GM19463 (cell line): ENCODE measurements at regions not wholly inside any gene's neighbourhood (a gene's known extent, or its start where the extent isn't known, plus 50 kb on each side); places are given as distances from the start of the nearest gene placed in this dataset.
"Not testable (repeated sequence)": the region's sequence is repeated elsewhere in the genome, so short reads cannot be mapped to it uniquely, and the experiment has no call there.

ENCODE experiments used
- ATAC-seq: cut with Tn5 transposase; IDR thresholded peaks from one replicate; pipeline ENCODE4 v1.9.1; 2021; ENCODE audit warnings: mild to moderate bottlenecking, moderate library complexity; ENCODE audit not compliant: unreplicated experiment

DNA sequence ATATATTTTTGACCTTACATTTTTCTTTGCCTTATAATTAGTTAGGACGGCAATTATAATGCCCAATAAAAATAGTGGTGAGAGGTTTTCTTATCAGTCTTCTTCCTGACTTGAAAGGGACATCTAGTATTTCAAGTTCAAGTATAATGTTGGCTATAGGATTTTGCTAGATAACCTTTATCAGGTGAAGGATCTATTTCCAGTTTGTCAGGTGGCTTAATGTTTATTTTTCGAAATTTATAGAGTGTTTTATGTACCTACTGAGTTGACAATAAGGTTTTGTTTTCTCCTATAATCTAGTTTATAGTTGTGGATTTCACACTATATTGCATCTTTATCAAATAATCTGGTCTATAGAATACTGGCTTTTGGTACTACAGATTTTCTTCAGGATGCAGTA is 351.8 kb upstream of the FGF13 start:
- ATAC-seq = no peak

DNA sequence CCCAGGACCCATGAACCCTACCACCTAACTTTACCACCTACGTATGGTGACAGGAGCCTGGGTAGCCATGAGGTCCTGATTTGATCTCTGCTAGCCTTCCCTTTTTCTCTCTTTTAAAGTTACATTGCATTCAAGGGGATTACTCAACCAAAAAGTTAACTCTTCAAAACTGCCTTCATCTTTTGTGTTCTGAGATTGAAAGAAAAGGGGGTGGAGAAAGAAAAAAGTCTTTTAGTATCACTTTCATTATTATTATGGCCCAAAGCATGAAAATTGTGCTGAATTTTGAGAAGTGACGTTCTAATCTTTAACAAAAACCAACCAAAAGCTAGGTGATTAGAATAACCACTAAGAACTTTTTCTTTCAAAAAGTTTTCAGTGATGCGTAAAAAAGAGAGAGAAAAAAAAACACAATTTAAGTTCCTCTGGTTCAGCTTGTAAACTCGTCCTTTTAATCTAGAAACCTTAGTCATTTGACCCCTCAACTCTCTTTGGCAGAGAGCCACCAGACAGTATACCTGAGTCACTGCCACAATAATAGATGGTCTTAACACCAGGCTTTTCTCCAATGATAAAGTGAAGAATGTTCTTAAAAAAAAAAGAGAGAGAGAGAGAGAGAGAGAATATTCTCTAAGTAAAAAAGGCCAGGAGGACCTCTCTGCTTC is 347.4 kb upstream of the FGF13 start:
- ATAC-seq = peak; percentile 63

DNA sequence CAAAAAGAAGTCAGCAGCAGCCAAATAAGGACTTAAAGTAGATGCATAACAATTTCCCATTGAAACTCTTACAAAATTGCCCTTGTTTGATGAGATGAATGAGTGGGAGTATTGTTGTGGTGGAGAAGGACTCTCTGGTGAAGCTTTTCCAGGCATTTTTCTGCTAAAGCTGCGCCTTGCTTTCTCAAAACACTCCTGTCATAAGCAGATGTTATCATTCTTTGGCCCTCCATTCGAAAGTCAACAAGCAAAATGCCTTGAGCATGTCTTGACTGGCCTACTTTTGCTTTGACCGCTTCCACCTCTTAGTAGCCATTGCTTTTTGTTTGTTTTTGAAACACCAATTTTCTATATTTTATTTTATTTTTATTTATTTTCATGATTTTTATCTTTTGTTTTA is 340.9 kb upstream of the FGF13 start:
- no peak for ATAC-seq

DNA sequence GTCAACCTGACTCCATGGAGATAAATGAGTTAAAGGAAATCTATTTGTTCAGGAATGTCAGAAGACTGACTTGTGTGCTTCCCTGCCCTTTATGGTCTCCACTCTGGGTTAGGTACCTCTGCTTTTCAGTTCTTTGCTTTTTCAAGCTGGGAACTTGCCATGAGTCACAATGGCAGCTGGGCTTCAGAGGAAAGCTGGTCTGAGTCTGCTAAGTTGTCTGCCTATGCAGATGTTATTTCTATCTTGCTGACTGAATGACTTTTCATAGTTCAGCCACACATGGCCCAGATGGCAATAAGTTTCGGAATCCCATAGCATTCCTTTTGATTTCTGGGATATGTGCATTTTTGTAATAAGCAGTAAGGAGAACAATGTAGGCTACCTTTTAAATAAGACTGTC is 337.9 kb upstream of the FGF13 start:
- ATAC-seq = no peak

DNA sequence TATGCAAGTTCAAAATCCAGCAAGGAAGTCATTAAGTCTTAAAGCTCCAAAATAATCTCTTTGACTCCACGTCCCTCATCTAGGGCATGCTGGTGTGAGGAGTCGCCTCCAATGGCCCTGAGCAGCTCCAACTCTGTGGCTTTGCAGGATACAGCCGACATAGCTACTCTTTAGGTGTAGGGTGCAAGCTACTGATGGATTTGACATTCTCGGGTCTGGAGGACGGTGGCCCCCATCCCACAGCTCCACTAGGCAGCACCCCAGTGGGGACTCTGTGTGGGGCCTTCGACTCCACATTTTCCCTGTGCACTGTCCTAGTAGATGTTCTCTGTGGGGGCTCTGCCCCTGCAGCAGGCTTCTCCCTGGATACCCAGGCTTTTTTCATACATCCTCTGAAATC is 333.2 kb upstream of the FGF13 start:
- no peak for ATAC-seq

DNA sequence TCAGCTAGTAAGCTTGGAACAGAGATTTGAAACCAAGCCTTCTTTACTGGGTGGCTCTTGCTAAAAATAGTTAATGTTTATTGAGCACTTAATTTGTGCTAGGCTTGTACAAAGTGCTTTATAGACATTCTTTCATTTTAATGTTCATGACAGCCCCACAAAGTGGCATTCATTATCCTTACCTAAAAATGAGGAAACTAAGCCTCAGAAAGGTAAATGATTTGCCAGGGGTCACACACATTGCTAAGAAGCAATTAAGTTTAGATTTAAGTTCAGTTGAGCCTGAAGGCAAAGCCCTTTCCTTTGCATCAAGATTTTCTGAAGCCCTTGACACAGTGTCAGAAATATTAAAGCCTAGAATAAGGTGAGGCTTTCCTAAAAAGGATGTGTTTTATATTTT is 327.5 kb upstream of the FGF13 start:
- no peak for ATAC-seq

DNA sequence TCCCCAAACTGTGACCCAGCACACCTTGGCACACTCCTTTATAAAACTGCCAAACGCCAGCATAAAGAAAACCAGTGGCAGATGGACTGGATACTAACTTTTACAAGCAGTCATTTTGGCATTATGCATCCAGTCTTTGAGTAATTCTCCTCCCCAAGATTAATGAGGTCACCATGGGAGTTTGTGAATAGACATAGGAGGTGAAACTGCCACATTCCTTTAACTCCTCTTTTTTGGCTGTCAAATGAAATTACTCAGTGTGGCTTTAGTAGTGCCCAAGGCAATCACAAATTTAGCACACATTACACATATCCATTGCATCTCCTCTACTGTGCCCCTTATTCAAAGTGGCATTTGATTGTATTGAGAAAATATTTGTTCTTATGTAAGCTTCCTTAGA is 315.3 kb upstream of the FGF13 start:
- no peak for ATAC-seq

DNA sequence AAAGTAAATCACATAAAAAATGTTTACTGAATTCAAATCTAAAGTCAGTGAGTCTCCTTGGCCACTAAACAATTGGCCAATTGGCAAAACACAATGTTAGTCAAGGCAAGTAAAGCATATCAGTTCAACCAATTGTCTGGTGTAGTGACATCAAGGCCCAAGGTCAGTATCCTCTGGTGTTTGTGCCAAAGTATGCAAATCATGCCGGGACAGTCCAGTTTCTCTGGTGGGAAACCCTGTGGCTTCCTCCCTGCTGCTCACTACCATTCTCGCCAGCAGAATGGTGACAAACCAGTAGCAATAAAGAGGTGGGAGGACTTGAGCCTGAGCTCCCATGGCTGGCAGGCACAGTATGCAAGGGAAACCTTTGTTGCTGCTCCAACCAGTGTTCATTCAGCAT is 314.9 kb upstream of the FGF13 start:
- ATAC-seq = no peak

DNA sequence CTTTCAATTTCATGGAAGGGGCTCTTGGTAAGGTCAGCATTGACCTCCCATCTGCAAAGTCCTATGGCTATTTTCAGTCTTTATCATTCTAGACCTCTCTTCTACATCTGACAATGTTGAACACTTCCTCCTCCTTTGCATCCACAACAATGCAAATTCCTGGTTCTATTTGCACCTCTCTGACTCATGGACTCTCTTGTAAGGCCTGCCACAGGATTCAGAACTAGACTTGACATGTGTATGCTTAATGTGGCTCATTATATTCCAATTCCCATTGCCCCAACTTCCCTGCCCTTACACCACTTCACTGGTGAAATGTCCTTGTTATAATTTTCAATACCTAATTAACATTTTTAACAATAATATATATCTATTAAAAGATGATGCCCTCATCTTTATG is 314.3 kb upstream of the FGF13 start:
- ATAC-seq = no peak

DNA sequence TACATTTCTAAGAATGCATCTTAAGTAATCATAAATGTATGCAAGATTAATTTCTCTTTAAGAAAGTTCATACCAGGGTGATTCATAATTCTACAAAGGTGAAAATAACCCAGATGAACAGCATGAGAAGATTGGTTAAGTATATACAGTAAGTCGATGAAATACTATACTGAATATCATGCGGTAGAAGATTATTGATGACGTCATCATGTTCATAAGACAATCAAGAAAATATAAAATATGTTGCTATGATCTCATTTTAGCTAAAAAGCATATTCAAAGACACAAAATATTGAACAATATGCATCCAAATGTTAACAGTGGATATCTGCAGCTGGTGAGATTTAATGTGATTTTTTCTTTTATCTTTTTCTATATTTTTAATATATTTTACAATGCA is 312.0 kb upstream of the FGF13 start:
- ATAC-seq = no peak

DNA sequence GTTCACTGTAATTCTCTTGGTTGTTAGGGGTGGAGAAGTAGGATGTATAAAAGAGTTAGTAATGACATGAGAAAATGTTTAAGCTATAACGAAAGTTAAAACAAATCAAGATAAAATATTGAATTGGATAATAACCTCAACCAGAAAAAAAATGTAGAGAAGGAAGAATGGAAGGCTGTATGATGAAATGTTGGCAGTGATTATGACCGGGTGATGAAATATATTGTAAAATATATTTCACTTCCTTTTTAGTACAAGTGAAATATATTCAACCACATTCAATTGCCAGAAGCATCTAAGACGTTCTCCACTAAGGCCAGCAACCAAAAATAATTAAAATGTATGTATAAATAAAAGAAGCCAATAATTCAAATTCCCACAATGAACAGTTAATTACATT is 309.3 kb upstream of the FGF13 start:
- no peak for ATAC-seq

DNA sequence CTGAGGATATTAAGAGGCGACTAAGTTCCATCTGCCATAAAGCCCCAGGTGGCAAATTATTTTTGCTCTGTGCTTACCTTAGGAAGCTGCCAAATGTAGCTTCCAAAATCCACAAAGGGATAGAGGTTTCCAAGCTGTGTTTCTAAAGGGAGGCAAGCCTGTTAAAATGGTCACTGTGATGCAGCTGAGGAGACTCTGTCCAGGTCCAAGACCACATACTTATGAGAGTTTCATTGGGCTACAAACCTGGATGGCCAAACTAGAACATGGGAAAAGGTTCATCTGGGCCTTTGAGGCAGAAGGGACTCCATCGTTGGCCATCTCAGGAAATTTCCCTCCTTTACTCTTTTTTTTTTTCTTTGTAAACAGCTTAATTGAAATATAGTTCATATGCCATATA is 306.9 kb upstream of the FGF13 start:
- ATAC-seq = no peak

DNA sequence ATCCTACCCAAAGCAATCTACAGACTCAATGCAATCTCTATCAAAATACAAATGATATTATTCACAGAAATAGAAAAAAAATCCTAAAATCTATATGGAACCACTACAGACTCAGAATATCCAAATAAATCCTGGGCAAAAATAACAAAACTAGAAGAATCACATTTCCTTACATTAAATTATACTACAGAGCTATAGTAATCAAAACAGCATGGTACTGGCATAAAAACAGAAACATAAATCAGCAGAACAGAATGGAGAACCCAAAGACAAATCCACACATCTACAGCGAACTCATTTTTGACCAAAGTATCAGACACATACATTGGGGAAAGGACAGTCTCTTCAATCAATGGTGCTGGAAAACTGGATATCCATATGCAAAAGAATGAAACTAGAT is 304.1 kb upstream of the FGF13 start:
- no peak for ATAC-seq

DNA sequence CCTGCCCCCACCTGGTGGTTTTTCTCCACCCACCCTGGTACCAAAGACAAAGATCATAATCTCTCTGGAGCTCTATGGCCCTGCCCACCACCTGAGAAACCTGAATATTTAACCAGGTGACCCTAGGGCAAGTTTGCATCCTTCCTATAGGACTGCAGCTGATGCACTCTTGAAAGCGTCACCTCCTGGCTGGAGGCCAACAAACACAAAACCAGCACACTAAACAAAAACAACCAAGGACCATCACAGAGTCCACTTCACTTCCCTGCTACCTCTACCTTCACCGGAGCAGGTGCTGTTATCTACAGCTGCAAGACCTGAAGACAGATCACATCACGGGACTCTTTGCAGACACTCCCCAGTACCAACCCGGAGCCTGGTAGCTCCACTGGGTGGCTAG is 296.7 kb upstream of the FGF13 start:
- no peak for ATAC-seq

DNA sequence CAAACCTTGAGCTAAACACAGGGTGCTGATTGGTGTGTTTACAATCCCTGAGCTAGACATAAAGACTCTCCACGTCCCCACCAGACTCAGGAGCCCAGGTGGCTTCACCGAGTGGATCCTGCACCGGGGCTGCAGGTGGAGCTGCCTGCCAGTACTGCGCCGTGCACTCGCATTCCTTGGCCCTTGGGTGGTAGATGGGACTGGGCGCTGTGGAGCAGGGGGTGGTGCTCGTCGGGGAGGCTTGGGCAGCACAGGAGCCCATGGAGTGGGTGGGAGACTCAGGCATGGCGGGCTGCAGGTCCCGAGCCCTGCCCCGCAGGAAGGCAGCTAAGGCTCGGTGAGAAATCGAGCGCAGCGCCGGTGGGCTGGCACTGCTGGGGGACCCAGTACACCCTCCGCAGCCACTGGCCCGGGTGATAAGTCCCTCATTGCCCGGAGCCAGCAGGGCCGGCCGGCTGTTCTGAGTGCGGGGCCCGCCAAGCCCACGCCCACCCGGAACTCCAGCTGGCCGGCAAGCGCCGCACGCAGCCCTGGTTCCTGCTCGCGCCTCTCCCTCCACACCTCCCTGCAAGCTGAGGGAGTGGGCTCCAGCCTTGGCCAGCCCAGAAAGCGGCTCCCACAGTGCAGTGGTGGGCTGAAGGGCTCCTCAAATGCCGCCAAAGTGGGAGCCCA is 292.5 kb upstream of the FGF13 start:
- ATAC-seq = not testable (repeated sequence)

DNA sequence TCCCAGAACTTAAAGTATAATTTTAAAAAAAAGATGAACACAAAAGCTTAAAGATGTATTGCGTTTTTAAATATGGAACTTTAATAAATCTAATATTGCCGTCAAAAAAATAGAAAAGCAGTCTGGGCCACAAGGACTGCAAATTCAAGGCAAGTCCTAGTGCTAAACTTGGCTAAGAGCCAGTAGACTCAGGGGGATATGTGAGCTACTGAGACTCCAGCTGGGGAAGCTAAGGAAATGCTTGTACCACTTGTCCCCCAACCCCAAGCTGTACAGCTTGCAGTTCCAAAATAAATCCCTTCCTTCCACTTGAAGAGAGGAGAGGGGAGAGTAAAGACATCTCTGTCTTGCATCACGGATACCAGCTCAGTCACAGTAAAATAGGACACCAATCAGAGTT is 290.8 kb upstream of the FGF13 start:
- no peak for ATAC-seq

DNA sequence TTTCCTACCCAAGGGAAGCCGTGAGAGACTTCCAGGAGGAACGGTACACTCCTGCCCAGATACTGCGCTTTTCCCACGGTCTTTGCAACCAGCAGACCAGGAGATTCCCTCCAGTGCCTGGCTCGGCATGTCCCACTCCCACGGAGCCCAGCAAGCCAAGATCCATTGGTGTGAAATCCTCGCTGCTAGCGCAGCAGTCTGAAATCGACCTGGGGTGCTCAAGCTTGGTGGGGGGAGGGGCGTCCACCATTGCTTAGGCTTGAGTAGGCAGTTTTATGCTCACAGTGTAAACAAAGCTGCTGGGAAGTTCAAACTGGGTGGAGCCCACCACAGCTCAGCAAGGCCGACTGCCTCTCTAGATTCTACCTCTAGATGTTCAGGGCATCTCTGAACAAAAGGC is 284.8 kb upstream of the FGF13 start:
- no peak for ATAC-seq

DNA sequence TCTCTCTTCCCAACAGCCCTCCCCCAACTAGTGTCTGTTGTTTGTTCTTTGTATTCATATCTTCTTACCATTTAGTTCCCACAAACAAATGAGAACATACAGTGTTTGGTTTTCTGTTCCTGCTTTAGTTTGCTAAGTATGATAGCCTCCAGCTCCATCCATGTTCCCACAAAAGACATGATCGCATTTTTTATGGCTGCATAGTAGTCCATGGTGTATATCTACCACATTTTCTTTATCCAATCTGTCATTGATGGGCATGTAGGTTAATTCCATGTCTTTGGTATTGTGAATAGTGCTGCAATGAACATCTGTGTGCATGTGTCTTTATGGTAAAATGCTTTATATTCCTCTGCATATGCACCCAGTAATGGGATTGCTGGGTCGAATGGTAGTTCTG is 283.9 kb upstream of the FGF13 start:
- no peak for ATAC-seq

DNA sequence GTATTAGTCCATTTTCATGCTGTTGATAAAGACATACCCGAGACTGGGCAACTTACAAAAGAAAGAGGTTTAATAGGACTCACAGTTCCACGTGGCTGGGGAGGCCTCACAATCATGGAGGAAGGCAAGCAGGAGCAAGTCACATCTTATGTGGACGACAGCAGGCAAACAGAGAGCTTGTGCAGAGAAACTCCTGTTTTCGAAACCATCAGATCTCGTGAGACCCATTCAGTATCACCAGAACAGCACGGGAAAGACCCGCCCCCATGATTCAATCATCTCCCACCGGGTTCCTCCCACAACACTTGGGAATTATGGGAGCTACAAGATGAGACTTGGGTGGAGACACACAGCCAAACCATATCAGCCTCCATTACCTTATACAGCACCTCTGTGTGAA is 278.9 kb upstream of the FGF13 start:
- ATAC-seq = not testable (repeated sequence)

DNA sequence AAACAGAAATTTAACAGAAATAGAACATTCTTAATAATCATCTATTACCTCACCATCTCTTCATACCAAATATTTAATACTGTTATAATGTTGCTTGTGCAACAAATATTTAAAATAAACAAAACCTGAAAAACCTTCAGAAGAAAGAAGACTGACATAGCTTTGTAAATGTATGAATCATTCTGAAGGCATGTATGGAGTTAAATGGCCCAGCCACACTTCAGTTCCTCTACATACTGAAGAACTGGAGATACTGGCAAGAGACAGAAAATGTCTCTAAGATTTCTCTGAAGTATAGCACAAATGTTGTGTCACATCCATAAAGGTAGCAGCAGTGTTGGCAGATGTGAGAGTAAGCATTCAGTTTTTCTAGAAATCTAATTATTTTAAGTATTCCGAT is 275.3 kb upstream of the FGF13 start:
- no peak for ATAC-seq

DNA sequence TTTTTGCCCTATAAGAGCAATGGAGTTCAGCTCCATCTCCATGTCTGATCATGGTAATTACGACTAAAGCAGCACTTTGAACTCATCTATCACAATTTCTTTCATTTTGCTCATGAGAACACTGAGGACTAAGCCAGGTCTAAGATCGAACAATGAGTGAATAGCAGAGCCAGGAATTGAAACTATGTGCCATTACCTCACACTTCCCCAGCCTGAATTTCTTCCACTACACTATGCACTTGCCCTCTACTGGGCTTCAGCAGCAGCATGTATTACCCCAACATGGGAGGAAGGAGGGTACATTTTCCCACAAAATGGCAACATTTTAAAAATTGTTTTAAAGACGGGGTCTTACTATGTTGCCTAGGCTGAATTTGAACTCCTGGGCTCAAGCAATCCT is 274.7 kb upstream of the FGF13 start:
- ATAC-seq = no peak

DNA sequence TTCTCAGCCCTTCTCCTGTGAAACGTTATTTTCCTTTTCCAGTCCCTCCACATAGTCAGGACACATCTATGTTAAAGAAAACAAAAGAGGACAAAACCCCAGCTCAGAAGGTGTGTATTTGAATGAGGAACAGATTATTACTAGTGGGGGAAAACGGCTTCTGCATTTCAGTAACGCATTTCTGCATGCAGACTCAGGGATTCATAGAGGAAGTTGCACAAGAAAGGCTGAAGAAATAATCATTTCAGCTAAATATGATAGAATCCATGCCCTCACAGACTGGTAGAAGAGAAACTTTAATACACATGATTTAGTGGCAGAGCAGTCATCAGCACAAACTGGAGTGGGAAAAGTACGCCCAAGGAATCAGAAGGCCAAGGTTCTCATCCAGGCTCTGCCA is 270.8 kb upstream of the FGF13 start:
- no peak for ATAC-seq

DNA sequence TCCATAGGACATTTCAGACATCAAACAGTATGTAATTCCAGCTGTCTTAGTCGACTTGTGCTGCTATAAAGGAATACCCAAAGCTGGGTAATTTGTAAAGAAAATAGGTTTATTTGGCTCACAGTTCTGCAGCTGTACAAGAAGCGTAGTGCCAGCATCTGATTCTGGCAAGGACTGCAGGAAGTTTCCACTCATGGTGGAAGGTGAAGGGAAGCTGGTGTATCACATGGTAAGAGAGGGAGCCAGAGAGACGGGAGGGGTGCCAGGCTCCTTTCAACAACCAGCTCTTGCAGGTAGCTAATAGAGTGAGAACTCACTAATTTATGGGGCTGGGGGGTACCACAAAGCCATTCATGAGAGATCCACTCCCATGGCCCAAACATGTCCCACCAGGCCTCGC is 253.0 kb upstream of the FGF13 start:
- ATAC-seq = no peak
